Fibroblast of mammary gland (primary cell): ENCODE measurements at regions not wholly inside any gene's neighbourhood (a gene's known extent, or its start where the extent isn't known, plus 50 kb on each side); places are given as distances from the start of the nearest gene placed in this dataset.

Source experiments
- DNase-seq: peaks from one replicate; pipeline ENCODE4 v3.0.0-alpha.2; 2010; ENCODE audit warnings: low read depth
- H3K4me3 ChIP-seq: 2 replicates; pipeline ENCODE4 v1.5.1; 2011; ENCODE audit warnings: low read depth, mild to moderate bottlenecking, low read length, moderate library complexity; ENCODE audit not compliant: control insufficient read depth
- CTCF ChIP-seq: conservative IDR thresholded peaks from 2 replicates; pipeline ENCODE4 v1.5.1; 2011; ENCODE audit warnings: low read depth, low read length, inconsistent platforms; ENCODE audit not compliant: control insufficient read depth, insufficient read depth

- no peak overlapping the region for H3K4me3 ChIP-seq
- DNase-seq = no peak
- no peak for TF ChIP-seq CTCF
Observed at GRCh38 chr7:94274828-94275227, 119.9 kb upstream of the COL1A2 start.

GRCh38 chr7:94276027-94276426, 118.7 kb upstream of the COL1A2 start:
- TF ChIP-seq CTCF = no peak
- no peak for DNase-seq
- H3K4me3 ChIP-seq = no peak overlapping the region

DNA sequence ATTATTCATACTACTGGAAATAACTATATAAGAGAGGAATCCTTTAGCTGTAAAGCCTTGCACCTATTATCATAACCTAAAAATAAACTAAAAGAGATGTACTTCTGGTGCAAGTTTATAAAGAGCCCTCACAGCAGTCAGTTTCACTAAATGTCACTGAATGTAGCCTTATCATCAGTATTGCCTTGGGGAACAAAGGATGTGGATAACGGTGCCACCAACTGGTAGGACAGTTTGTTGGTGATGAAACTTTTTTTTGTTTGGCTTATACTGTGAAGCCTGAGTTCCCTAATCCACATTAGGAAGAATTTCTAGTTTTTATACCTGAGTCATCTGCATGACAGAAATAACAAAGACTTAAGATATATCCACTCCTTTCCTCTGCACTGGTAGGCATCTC, 117.9 kb upstream of the COL1A2 start:
- DNase-seq = peak; percentile 63

GRCh38 chr7:94277236-94277635, 117.5 kb upstream of the COL1A2 start:
- no peak for DNase-seq
- no peak for TF ChIP-seq CTCF
- no peak overlapping the region for H3K4me3 ChIP-seq

More for the DNA sequence above, 117.9 kb upstream of the COL1A2 start:
- H3K4me3 ChIP-seq = no peak overlapping the region
- TF ChIP-seq CTCF = peak; percentile 58

- no peak for TF ChIP-seq CTCF
- no peak overlapping the region for H3K4me3 ChIP-seq
- no peak for DNase-seq
Observed at GRCh38 chr7:94280851-94281250, 113.8 kb upstream of the COL1A2 start.

DNA sequence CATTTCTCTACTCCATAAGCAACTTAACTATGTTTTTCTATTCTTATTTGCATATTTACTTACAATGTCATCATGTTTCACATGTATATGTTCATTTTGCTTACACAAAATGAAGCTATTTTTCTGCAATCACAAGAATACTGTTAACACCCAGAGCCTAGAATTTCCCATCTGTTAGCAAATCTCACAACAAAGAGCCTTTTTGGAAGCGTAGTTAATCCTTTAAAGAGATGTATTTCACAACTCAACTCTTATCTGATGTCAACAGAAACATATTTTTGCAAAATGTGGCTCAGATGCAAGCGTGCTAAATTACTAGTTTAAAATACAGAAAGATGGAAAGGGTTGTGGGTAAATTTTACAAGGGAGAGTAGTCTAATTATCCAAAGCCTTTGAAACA, 110.6 kb upstream of the COL1A2 start:
- no peak for DNase-seq
- H3K4me3 ChIP-seq = no peak overlapping the region
- no peak for TF ChIP-seq CTCF

DNA sequence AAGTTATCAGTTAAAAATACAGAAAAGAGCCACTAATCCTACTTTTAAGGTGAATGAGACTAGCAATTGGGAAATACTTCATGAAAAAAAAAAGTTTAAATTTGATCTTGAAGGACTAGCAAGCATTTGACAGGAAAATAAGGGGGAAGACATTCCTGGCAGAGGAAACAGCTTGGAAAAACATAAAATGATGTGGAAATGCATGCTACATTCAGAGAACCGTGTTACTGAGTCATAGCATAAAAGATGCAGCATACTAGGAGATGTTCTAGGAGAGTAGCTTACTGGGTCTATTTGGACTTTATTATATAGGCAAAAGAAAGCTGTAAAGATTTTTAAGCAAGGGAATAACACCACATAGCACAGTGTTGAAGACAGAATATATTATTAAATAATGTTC, 108.6 kb upstream of the COL1A2 start:
- DNase-seq = peak; percentile 46
- TF ChIP-seq CTCF = no peak
- H3K4me3 ChIP-seq = no peak overlapping the region
